HG03442 (cell line): ENCODE measurements at regions not wholly inside any gene's neighbourhood (a gene's known extent, or its start where the extent isn't known, plus 50 kb on each side); places are given as distances from the start of the nearest gene placed in this dataset.
"Not testable (repeated sequence)": the region's sequence is repeated elsewhere in the genome, so short reads cannot be mapped to it uniquely, and the experiment has no call there.

Source experiments
- ATAC-seq: cut with Tn5 transposase; IDR thresholded peaks from one replicate; pipeline ENCODE4 v1.9.1; 2021; ENCODE audit warnings: mild to moderate bottlenecking, moderate library complexity; ENCODE audit not compliant: unreplicated experiment

- no peak for ATAC-seq
Observed at GRCh38 chr3:158882445-158882844, 80.6 kb downstream of the MFSD1 start.

GRCh38 chr3:158896729-158897128, 94.9 kb downstream of the MFSD1 start:
- ATAC-seq = no peak

DNA sequence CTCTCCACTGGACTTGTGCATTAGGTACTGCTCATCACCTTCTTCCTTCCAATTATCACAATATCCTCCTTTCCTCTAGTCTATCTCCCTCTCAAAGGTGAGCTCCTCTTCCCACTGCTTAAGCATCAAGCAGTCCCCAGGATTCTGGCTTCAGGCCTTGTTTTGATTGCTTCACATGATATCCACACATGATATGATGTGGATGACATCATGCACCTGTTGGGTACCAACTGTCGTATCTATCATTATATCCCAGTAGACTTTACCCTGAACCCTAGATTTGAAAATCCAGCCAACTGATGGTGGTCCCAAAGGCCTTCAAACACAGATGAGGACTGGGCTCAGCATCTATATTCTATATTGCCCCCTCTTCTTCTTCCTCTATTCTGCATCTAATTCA, 104.9 kb downstream of the MFSD1 start:
- ATAC-seq = no peak

GRCh38 chr3:158908187-158908734, 106.4 kb downstream of the MFSD1 start:
- ATAC-seq = no peak

DNA sequence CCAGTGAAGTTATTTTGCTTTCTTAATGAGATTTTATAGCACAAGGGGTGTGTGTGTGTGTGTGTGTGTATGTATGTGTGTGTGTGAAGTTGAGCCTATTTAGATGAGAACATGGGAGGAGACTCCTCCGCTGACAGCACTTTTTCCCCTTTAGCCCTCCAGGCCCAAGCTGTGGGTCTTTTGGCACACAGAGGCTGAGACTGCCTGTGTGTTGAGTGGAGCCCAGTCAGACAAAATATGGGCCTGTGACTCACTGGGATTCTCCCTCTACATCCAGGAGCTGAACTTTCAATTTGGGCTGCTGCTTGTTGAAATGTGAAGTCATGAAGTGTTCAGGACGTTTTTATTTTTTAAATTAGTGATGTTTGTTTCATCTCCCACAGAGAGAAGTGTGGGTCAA, 108.0 kb downstream of the MFSD1 start:
- no peak for ATAC-seq

- no peak for ATAC-seq
Observed at GRCh38 chr3:158911586-158911985, 109.7 kb downstream of the MFSD1 start.

DNA sequence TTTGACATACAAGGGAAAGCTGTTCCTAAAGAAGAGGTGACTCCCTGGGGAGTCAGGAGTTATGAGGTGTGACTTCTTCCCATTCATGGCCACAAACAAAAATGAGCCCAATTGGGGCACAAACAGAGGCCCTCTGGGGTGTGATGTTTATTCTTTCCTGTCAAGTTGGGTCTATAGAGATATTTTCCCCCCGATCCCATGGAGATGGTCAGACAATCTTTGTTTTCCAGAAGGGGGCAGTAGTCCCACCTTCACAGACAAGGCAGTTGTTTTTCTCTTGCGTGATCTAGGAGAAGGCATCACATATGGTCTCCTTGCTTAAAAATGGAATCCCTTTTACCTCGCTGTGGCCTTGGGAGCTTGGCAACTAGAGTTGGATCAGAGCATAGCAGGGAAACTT, 110.3 kb downstream of the MFSD1 start:
- ATAC-seq = no peak

DNA sequence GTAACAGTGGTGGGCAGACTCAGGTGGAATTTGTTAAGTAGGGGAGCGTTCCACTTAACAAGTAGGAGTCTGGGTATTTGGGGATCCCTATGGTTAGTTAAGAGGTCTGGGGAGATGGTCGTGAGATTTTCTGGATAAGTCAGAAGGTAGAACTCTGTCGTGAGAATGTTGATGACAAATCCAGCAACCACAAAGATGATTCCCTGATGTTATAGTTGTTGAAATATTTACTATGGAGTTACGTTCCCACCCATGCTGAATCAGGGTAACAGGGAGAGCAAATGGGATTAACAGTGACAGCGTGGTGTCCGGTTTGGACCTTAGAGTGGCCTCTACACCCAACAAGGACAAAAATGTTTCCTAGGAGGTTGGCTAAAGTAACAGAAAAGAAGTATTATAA, 110.8 kb downstream of the MFSD1 start:
- no peak for ATAC-seq

- ATAC-seq = no peak
Observed at GRCh38 chr3:158916111-158916510, 114.3 kb downstream of the MFSD1 start.

- peak; percentile 89 for ATAC-seq
Observed at GRCh38 chr3:158918008-158918407, 116.2 kb downstream of the MFSD1 start.

- ATAC-seq = no peak
Observed at GRCh38 chr3:158918451-158918850, 116.6 kb downstream of the MFSD1 start.

GRCh38 chr3:158920371-158920770, 118.5 kb downstream of the MFSD1 start:
- ATAC-seq = no peak

DNA sequence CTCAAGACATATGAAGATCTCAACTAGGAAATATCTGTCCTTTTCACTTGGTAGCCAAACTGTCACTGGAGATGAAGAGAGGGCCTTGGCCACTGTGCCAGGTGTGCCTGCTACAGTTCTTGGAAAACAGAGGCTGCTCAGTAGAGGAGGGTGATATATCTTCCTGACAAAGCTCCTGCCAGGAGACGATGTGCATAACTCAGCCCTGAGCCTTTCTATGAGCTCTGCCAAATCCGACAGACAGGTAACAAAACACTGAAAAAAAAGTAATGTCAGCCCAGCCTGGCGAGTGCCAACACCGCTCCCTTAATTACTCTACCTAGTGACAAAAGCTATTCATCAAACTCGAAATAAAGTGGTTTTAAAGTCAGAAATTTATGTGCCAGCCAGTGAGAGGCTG, 123.2 kb downstream of the MFSD1 start:
- no peak for ATAC-seq

DNA sequence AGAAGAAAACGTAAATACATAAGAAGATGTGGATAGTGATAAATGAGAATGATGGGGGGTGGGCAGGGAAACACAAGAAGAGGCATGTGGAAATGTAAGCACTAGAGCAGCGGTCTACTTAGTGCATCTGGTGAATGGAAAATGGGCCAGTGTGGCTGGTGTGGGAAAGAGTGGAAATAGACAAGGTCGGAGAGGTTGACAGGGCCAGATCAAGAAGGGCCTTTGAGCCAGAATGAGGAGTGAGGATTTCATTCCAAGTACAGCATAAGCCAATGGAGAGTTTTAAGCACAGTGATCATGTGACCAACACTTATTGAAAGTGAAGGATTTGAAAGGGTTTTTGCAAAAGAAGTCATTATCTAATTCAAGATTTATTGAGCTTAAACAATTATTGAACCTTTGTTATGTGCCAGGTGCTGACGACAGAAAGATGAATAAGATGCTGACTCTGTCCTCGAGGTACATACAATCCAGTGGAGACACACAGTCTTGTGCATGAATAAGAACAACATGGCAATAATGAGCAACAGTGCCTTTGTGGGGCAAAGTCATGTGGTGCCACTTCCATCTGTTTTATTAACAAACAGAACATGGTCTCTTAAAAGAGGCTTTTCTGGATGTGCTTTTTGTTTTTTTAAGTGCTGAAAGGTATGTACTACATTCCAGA, 124.1 kb downstream of the MFSD1 start:
- ATAC-seq = no peak

DNA sequence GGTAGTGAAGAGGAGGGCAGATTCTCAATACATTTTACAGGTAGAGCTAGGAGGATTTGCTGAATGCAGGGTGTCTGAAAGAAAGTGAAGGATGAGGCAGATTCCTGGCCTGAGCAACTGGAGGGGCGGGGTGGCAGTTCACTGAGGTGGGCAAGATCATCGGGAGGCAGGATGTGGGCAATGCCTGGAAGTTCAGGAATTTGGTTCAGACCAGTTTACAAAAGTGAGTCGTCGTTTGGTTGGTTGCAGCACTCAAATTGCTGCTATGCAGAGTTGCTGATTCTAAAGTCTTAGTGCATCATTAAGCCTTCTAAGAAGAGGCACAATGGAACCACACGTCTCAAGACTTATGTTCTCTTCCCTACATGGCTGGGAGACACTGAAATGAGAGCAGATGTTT, 134.0 kb downstream of the MFSD1 start:
- no peak for ATAC-seq

DNA sequence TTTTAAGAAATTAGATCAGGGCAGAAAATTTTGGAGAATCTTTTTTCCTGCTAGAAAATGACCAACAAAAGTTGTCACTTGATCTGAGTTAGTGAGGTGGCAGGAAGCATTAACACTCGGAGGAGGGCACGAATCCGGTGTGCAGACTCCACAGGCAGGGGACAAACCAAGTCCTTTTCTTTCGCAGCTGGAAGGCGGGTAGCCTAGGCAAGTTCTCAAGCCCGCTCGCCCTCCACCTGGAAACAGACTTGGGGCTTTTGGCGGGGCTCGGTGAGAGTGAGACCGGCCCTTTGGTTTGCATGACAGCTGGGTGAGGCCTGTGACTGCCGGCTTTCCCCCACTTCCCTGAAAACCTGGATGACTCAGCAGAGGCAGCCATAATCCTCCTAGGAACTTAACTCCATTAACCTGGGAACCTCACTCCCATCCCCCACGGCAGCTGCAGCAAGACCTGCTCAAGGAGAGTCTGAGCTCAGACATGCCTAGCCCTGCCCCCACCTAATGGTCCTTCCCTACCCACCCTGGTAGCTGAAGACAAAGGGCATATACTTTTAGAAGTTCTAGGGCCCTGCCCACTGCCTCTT, 134.8 kb downstream of the MFSD1 start:
- no peak for ATAC-seq

DNA sequence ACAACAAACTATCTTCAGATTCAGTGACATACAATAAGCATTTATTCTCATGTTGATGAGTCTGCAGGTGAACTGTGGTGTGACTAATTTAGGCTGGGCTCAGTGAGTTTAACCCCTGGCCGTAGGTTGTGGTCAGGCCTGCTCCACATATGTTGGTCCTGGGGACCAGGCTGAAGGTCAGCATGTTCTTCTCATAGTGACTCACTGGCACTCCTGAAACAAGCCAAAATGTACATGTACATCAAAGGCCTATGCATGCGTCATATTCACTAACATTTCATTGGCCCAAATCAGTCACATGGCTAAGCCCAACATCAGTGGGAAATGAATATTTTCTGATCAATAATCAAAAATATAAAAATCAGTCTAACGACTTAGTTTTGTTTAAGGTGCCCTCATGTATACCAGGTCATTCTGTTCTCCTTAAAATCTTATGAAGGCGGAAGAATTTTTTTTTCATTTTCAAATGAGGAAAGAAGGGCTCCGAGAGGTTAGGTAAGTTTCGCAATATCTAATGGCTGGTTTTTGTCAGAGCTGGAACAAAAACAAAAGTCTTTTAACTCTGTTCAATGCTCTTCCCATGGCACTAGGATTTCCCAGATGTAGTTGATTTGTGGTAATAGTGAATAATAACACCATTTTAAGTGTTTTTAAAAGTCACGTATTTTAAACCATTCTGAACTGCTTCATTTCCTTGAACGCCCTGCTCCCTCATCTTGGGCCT, 148.5 kb downstream of the MFSD1 start:
- ATAC-seq = no peak

DNA sequence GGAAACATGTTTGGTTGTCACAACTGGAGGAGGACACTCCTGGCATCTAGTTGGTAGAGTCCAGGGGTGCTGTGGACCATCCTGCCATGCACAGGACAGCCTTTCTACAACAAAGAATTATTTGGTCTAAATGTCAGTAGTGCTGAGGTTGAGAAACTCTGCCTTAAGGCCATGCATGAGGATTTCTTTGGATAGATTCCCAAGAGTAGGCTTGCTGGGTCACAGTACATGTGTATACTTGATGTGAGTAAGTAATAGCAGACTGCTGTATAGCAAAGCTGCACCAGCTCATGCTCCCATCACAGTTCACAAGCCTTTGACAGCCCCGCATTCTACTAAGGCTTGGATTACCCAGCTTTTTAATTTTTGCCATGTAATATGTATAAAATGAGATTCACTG, 151.3 kb downstream of the MFSD1 start:
- no peak for ATAC-seq

DNA sequence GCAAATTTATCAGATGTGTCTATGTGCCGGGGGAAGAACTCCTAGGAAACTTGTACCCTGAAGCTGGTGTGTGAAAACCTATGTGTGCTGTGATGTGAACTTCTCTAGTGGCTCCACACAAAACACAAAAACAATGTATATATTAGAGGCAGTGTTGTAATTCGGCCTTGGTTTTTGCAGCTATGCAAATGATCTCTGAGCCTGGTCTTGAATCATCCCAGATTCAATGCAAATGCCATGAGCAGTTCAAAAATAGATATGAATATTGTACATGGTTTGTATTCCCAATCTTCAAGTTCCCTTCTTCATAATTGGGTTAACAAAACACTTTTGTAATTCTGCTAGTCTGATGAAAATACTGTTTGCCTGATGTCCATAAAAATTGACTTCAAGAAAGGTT, 152.6 kb downstream of the MFSD1 start:
- no peak for ATAC-seq

- ATAC-seq = not testable (repeated sequence)
Observed at GRCh38 chr3:158957777-158958176, 155.9 kb downstream of the MFSD1 start.

DNA sequence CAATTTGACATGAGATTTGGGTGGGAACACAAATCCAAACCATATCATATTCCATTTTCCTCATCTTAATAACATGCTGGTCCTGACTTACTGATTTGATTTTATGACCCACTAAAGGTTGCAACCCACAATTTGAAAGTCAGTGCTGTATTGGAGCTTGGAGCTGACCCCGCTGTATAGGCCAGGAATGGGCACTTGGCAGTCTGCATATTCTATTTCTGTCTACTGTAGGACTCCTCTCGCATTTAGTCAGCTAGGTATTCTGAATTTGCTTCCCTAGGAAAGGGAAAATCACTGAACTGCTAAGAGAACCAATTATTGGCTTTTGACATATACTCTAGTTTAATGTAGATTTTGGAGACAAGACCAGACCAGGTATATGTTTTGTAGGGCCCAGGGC, 157.0 kb downstream of the MFSD1 start:
- no peak for ATAC-seq

- no peak for ATAC-seq
Observed at GRCh38 chr3:158961471-158961870, 159.6 kb downstream of the MFSD1 start.
